ENCODE measurements at regions not wholly inside any gene's neighbourhood (a gene's known extent, or its start where the extent isn't known, plus 50 kb on each side); places are given as distances from the start of the nearest gene placed in this dataset.
A peak's percentile ranks its signal among the peaks of the same experiment; 100 is the strongest.
"Not testable (repeated sequence)": the region's sequence is repeated elsewhere in the genome, so short reads cannot be mapped to it uniquely, and the experiment has no call there.

DNA sequence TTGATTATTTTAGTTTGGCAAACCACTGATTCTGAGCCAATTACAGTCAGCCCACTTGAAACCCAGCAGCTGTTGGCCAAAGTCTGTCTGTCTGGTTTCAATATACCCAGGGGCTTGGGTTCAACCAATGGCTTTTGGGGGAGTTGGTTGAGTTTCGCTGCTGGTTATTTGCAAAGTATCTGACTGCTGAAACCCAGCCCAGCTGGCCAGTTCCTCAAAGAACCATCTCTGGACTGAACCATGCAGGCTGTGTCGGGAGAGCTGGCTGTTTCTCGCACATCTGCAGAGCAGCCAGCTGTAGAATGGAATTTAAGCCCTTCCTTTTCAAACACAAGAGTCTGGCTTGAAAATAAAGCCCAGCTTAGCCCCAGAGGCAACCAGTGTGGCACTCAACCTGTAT, 66.0 kb upstream of the PAX7 start:
- no peak for DNase-seq

- DNase-seq = no peak
Observed at GRCh38 chr1:18565321-18565720, 65.3 kb upstream of the PAX7 start.

DNA sequence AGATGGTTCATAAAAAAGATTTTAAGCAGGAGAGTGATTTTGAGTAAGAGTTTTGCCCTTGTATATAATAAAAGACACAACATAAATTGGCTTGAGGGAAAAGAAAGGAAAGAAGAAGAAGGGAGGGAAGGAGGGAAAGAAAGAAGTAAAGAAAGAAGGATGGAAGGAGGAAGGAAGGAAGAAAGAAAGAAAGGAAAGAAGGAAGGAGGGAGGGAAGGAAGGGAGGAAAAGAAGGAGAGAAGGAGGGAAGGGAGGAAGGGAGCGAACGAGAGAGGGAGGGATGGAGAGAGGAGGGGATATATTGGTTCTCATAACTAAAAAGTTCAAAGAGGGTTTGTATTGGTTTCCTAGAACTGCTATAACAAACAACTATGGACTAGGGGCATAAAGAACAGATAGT, 62.2 kb upstream of the PAX7 start:
- no peak for DNase-seq

DNA sequence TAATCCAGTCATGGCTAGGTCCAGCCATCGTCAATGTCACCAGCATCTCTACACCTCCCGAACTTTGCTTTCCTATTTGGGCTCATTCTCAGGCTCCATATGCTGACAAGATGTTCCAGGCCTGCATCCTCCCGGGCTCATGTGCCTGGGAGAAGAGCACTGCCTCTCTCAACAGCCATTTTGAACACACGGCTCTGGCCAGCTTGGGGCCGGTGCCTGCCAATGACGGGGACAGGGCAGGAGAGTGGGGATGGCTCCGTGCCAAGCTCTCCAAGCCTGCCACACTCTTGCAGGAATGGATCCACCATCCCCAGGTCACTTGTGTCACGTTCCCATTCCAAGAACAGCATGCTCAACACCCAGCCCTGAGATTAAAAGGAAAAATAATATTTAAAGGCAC, 61.4 kb upstream of the PAX7 start:
- no peak for DNase-seq

DNA sequence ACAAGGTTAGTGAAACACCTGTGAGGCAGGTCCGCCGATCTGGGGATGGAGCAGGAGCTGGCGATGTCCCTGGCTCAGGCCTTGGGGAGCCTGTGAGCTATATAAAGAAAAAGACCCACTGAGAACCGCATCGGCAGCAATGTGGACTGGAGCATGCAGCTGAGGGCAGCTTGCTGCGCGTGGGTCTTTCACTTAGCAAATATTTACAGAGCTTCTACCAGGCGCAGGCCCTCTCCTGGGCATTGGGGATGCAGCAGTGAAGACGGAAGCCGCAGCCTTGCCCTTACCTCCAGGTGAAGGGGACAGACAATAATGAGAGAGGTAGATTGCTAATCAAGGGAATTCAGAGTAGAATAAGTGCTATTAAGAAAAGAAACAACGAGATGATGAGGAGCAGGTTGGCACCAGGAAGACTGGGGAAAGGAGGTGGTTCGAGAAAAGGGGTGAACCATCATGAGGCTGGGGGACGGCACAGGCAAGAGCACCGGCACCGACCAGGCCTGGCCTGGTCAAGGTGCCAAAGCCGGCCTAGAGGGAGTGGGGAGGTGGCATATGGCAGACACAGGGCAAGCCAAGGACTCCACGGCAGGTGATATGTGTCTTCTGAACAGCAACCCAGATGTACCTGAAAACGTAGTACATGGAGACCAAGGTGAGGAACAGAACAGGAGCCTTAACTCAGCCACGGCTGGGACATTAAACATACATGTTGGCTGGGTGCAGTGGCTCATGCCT, 60.7 kb upstream of the PAX7 start:
- no peak for DNase-seq

GRCh38 chr1:18571275-18571674, 59.4 kb upstream of the PAX7 start:
- DNase-seq = no peak

DNA sequence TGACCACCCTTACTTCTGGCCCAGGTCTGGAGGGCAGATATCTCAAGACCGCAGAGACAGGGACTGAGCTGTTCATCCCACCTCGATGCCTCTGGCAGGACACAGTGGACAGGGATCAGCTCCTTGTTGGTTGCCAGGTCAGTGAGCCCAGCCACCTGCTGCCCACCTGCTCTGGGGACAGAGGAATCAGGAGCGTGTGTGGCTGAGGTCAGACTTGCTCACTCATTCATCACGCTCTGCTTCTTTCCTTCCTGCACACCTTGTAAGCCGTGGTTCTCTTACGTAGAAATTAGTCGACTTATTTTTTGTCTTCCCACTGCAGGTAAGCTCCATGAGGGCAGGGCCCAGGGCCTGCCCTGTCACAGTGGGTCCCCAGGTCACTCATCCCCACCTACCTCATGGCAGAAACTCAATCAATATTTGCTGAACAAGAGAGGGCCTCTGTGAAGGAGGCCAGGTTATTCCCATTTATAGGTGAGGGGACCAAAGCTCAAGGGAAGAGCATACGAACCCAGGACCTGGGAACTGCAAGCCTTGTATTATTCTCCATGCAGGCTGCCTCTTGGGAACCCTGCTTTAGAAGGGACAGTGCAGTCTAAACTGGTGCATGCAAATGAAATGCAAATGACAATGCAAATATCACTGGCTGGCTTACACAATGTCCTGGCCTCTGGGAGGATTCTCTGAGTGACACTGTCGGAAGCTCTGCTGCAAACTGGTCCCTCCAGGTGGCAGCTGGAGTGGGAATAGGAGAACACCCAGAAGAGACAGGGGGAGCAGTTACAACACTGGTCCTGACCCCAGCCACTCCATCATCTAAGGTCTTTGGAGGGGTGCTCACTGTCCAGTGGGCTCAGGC, 58.4 kb upstream of the PAX7 start:
- peak; percentile 13 for DNase-seq

- no peak for DNase-seq
Observed at GRCh38 chr1:18573170-18573569, 57.5 kb upstream of the PAX7 start.

DNA sequence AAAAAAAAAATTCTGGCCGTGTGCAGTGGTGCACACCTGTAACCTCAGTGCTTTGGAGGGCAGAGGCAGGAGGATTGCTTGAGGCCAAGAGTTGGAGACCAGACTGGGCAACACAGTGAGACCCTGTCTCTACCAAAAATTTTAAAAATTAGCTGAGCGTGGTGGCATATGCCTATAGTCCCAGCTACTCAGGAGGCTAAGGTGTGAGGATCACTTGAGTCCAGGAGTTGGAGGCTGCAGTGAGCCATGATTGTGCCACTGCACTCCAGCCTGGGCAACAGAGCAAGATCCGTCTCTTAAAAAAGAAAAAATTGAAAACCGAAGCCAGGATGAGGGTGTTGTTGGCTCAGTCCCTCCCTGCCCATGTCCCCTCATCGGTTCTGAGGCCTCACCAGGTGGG, 55.9 kb upstream of the PAX7 start:
- DNase-seq = no peak

GRCh38 chr1:18575620-18576019, 55.0 kb upstream of the PAX7 start:
- peak; percentile 88 for DNase-seq

DNA sequence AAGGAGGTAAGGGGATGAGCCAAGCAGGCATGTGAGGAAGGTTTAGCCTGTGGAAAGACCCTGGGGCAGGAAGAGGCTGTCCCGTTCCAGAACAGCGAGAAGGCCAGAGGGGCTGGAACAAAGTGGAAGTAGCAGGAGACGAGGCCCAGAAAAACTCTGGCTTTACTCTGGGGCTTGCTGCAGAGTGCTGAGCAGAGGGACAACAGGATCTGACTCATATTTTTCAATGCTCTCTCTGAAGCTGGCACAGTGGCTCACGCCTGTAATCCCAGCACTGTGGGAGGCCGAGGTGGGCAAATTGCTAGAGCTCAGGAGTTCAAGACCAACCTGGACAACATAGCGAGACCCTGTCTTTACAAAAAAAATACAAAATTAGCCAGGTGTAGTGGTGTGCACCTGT, 52.4 kb upstream of the PAX7 start:
- DNase-seq = no peak

- DNase-seq = not testable (repeated sequence)
Observed at GRCh38 chr1:18579267-18579666, 51.4 kb upstream of the PAX7 start.

GRCh38 chr1:18580047-18580446, 50.6 kb upstream of the PAX7 start:
- DNase-seq = peak; percentile 34

- DNase-seq = peak; percentile 94
Observed at GRCh38 chr1:18580691-18581419, 49.8 kb upstream of the PAX7 start.
